CD14-positive monocyte (primary cell): ENCODE measurements at regions not wholly inside any gene's neighbourhood (a gene's known extent, or its start where the extent isn't known, plus 50 kb on each side); places are given as distances from the start of the nearest gene placed in this dataset.

Source experiments
- DNase-seq, 3 donors: peaks; one replicate each; pipeline ENCODE4 v3.0.0-alpha.2; 2011 to 2022
- H2AFZ ChIP-seq: 2 replicates; pipeline ENCODE4 v1.6.0; 2012; ENCODE audit warnings: mild to moderate bottlenecking, low read depth, low read length, inconsistent platforms; ENCODE audit not compliant: insufficient read depth, poor library complexity, severe bottlenecking
- H3K27ac ChIP-seq, 2 donors: 1 replicate in 1 of 2; 2 replicates in 1 of 2; pipeline ENCODE4 v1.5.1; 2012 to 2013; ENCODE audit warnings: low read length in 2 of 2, control low read depth in 1 of 2, inconsistent platforms in 1 of 2, low read depth in 1 of 2, mild to moderate bottlenecking in 1 of 2
- H3K27me3 ChIP-seq, 2 donors: one replicate each; pipeline versions ENCODE4 v1.6.0 to v1.6.1; 2011 to 2013; ENCODE audit warnings: low read length in 2 of 2; ENCODE audit not compliant: control insufficient read depth in 2 of 2, insufficient read depth in 2 of 2
- H3K36me3 ChIP-seq, 2 donors: replicated peaks in 1 of 2; 1 replicate in 1 of 2; 2 replicates in 1 of 2; pipeline versions ENCODE4 v1.5.1 to v1.6.1; 2012 to 2013; ENCODE audit warnings: low read length in 2 of 2, control low read depth in 1 of 2, inconsistent platforms in 1 of 2, mild to moderate bottlenecking in 1 of 2; ENCODE audit not compliant: insufficient read depth in 2 of 2, control insufficient read depth in 1 of 2
- H3K4me1 ChIP-seq, 2 donors: 1 replicate in 1 of 2; 2 replicates in 1 of 2; pipeline versions ENCODE4 v1.5.1 to v1.6.1; 2012 to 2013; ENCODE audit warnings: low read length in 2 of 2, control low read depth in 1 of 2, inconsistent platforms in 1 of 2, mild to moderate bottlenecking in 1 of 2, moderate library complexity in 1 of 2; ENCODE audit not compliant: insufficient read depth in 2 of 2, control insufficient read depth in 1 of 2
- H3K4me2 ChIP-seq: replicated peaks from 2 replicates; pipeline ENCODE3; 2012; ENCODE audit warnings: low read length, moderate library complexity, mild to moderate bottlenecking; ENCODE audit not compliant: poor library complexity, severe bottlenecking; ENCODE audit errors: extremely low read depth
- H3K4me3 ChIP-seq, 3 experiments: fragments of 200-600 bp in 1 of 3; sonication (generic) in 1 of 3; replicated peaks in 1 of 3; 1 replicate in 2 of 3; 2 replicates in 1 of 3; pipeline ENCODE4 v1.5.1; 2011 to 2013; ENCODE audit warnings: low read length in 3 of 3, mild to moderate bottlenecking in 3 of 3, control low read depth in 2 of 3, low read depth in 2 of 3, inconsistent platforms in 1 of 3, moderate library complexity in 1 of 3
- H3K79me2 ChIP-seq: 2 replicates; pipeline ENCODE4 v1.6.0; 2012; ENCODE audit warnings: mild to moderate bottlenecking, control low read depth, inconsistent platforms, low read length, moderate library complexity; ENCODE audit not compliant: insufficient read depth
- H3K9ac ChIP-seq: 2 replicates; pipeline ENCODE4 v1.6.0; 2017; ENCODE audit warnings: low read length, mild to moderate bottlenecking; ENCODE audit not compliant: insufficient read depth, poor library complexity, severe bottlenecking
- H3K9me3 ChIP-seq, 2 donors: replicated peaks in 1 of 2; 1 replicate in 1 of 2; 2 replicates in 1 of 2; pipeline versions ENCODE4 v1.5.1 to v1.6.1; 2012 to 2013; ENCODE audit warnings: low read length in 2 of 2, control low read depth in 1 of 2; ENCODE audit not compliant: control insufficient read depth in 1 of 2, insufficient read depth in 1 of 2
- H4K20me1 ChIP-seq: 2 replicates; pipeline ENCODE4 v1.6.0; 2012; ENCODE audit warnings: mild to moderate bottlenecking, low read length, control low read depth, moderate library complexity; ENCODE audit not compliant: insufficient read depth
- H3K27ac Mint-ChIP-seq, 7 donors: one replicate each; pipeline ENCODE4 v1.8.0; 2020; ENCODE audit warnings: mild to moderate bottlenecking in 7 of 7, mixed read lengths in 7 of 7, moderate library complexity in 6 of 7, inconsistent platforms in 2 of 7
- H3K27me3 Mint-ChIP-seq, 3 donors: one replicate each; pipeline ENCODE4 v1.8.0; 2021 to 2022; ENCODE audit warnings: low read depth in 3 of 3, mild to moderate bottlenecking in 3 of 3, mixed read lengths in 3 of 3, moderate library complexity in 3 of 3, inconsistent platforms in 1 of 3
- H3K36me3 Mint-ChIP-seq, 2 donors: one replicate each; pipeline ENCODE4 v1.8.0; 2020; ENCODE audit warnings: mixed read lengths in 2 of 2, inconsistent platforms in 1 of 2, mild to moderate bottlenecking in 1 of 2
- H3K4me1 Mint-ChIP-seq: one replicate; pipeline ENCODE4 v1.8.0; 2020; ENCODE audit warnings: mild to moderate bottlenecking, mixed read lengths
- H3K4me3 Mint-ChIP-seq, 2 donors: one replicate each; pipeline ENCODE4 v1.8.0; 2020; ENCODE audit warnings: mild to moderate bottlenecking in 2 of 2, mixed read lengths in 2 of 2, moderate library complexity in 1 of 2
- H3K9me3 Mint-ChIP-seq, 7 donors: one replicate each; pipeline ENCODE4 v1.8.0; 2020 to 2022; ENCODE audit warnings: mixed read lengths in 7 of 7, mild to moderate bottlenecking in 6 of 7, moderate library complexity in 6 of 7, inconsistent platforms in 2 of 7
- CTCF ChIP-seq: fragments of 200-600 bp; IDR thresholded peaks from one replicate; pipeline ENCODE4 v1.8.0; 2022; ENCODE audit warnings: antibody characterized with exemption, mild to moderate bottlenecking
- WGBS: methylation state at CpG from one replicate; pipeline ENCODE4 v1.1.5; 2013; ENCODE audit warnings: missing lambda C conversion rate; ENCODE audit not compliant: insufficient coverage; 5-methylcytosine and 5-hydroxymethylcytosine counted together
- intact Hi-C, 2 donors: fragments of 100-400 bp; cut with micrococcal nuclease; formaldehyde crosslinking; loops; one replicate each; pipeline versions ENCODE4 v1.15.0 to v1.15.1; 2023

GRCh38 chr7:68119411-68119810, 1122.8 kb downstream of the TYW1 start:
- WGBS, result 86% methylated on average over 2 of the region's 5 CpGs
- Histone ChIP-seq H3K79me2 (no peaks in the 10 kb centered on the region), H3K4me1 (no peaks in the 10 kb centered on the region), H3K27me3 (no peaks in the 10 kb centered on the region), H3K9me3 (peaks cover 36 to 47% of the 10 kb centered on the region in 2 donors), H2AFZ (no peak overlapping the region), H3K9ac (no peak overlapping the region), H3K4me3 (no peak overlapping the region), H3K36me3 (no peaks in the 10 kb centered on the region), H3K4me2 (no peak overlapping the region), H3K27ac (no peak overlapping the region), H4K20me1 (no peaks in the 10 kb centered on the region)
- Mint-ChIP-seq H3K9me3 (peaks cover 26 to 46% (median 33%) of the 10 kb centered on the region in 7 donors), H3K4me1 (no peaks in the 10 kb centered on the region), H3K36me3 (no peaks in the 10 kb centered on the region), H3K27ac (no peak overlapping the region), H3K27me3 (peaks cover 0 to 2% (median 0%) of the 10 kb centered on the region in 3 donors), H3K4me3 (no peak overlapping the region)
- intact Hi-C loops, result no loop called here
- no peak for DNase-seq
- no peak for TF ChIP-seq CTCF

GRCh38 chr7:68121056-68121455, 1124.4 kb downstream of the TYW1 start:
- H3K4me3 ChIP-seq, result no peak overlapping the region
- no peaks in the 10 kb centered on the region for H3K36me3 Mint-ChIP-seq
- H3K9me3 ChIP-seq, result peaks cover 36 to 44% of the 10 kb centered on the region in 2 donors
- H3K27me3 ChIP-seq, result no peaks in the 10 kb centered on the region
- no peaks in the 10 kb centered on the region for H3K4me1 Mint-ChIP-seq
- no peak for DNase-seq
- no peak overlapping the region for H3K27ac ChIP-seq
- no peaks in the 10 kb centered on the region for H3K4me1 ChIP-seq
- no peak overlapping the region for H3K4me3 Mint-ChIP-seq
- no peak overlapping the region for H3K4me2 ChIP-seq
- TF ChIP-seq CTCF, result peak; percentile 8
- H3K27me3 Mint-ChIP-seq, result peaks cover 0 to 2% (median 0%) of the 10 kb centered on the region in 3 donors
- H3K9me3 Mint-ChIP-seq, result peaks cover 25 to 46% (median 33%) of the 10 kb centered on the region in 7 donors
- no peak overlapping the region for H3K27ac Mint-ChIP-seq
- no peak overlapping the region for H3K9ac ChIP-seq
- H4K20me1 ChIP-seq, result no peaks in the 10 kb centered on the region
- intact Hi-C loops, result no loop called here
- no peaks in the 10 kb centered on the region for H3K79me2 ChIP-seq
- H3K36me3 ChIP-seq, result no peaks in the 10 kb centered on the region
- H2AFZ ChIP-seq, result no peak overlapping the region
